Peyer's patch (tissue), 4 donors: ENCODE measurements at regions not wholly inside any gene's neighbourhood (a gene's known extent, or its start where the extent isn't known, plus 50 kb on each side); places are given as distances from the start of the nearest gene placed in this dataset.

Experiments
- POLR2A ChIP-seq, 2 donors: fragments of 450-650 bp; IDR thresholded peaks; one replicate each; pipeline ENCODE4 v1.5.1; 2017; ENCODE audit warnings: antibody characterized with exemption in 2 of 2, mild to moderate bottlenecking in 2 of 2, moderate library complexity in 2 of 2
- TF ChIP-seq, protein P1 (sequence below), 6 experiments: fragments of 450-650 bp in 4 of 6; fragments of 200-600 bp in 2 of 6; sonication (generic) in 1 of 6; IDR thresholded peaks; one replicate each; pipeline ENCODE4 v1.5.1; 2017 to 2019; ENCODE audit warnings: antibody characterized with exemption in 6 of 6, mild to moderate bottlenecking in 3 of 6, moderate library complexity in 1 of 6

DNA sequence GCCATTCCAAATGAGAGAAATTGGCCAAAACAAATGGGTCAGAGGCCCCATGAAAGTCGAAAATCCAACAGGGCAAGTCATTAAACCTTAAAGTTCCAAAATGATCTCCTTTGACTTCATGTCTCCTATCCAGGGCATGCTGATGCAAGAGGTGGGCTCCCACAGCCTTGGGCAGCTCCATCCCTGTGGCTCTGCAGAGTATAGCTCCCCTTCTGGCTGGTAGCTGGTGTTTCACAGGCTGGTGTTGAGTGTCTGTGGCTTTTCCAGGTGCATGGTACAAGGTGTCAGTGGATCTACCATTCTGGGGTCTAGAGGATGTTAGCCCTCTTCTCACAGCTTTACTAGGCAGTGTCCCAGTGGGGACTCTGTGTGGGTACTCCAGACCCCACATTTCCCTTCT is 115.2 kb upstream of the LAMA2 start:
- TF ChIP-seq, protein P1, sequence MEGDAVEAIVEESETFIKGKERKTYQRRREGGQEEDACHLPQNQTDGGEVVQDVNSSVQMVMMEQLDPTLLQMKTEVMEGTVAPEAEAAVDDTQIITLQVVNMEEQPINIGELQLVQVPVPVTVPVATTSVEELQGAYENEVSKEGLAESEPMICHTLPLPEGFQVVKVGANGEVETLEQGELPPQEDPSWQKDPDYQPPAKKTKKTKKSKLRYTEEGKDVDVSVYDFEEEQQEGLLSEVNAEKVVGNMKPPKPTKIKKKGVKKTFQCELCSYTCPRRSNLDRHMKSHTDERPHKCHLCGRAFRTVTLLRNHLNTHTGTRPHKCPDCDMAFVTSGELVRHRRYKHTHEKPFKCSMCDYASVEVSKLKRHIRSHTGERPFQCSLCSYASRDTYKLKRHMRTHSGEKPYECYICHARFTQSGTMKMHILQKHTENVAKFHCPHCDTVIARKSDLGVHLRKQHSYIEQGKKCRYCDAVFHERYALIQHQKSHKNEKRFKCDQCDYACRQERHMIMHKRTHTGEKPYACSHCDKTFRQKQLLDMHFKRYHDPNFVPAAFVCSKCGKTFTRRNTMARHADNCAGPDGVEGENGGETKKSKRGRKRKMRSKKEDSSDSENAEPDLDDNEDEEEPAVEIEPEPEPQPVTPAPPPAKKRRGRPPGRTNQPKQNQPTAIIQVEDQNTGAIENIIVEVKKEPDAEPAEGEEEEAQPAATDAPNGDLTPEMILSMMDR (IDR thresholded peaks at IDR 0.05), result no peak
- TF ChIP-seq POLR2A (IDR thresholded peaks at IDR 0.05), result no peak
